Tibial nerve (tissue), 4 donors: ENCODE measurements at regions not wholly inside any gene's neighbourhood (a gene's known extent, or its start where the extent isn't known, plus 50 kb on each side); places are given as distances from the start of the nearest gene placed in this dataset. TPM values are rescaled to one million over a fixed set of nuclear protein-coding genes. Genes with fewer than 3 reads are reported as not detected.

ENCODE experiments used
- DNase-seq, 2 donors: peaks; one replicate each; pipeline ENCODE4 v3.0.0-alpha.2; 2019; ENCODE audit warnings: low spot score in 2 of 2
- H3K27ac ChIP-seq, 4 donors: fragments of 200-600 bp; sonication (generic) in 3 of 4; one replicate each; pipeline ENCODE4 v1.5.1; 2017 to 2019; ENCODE audit warnings: mild to moderate bottlenecking in 1 of 4
- H3K27me3 ChIP-seq, 2 donors: fragments of 200-600 bp; sonication (generic) in 1 of 2; one replicate each; pipeline versions ENCODE4 v1.5.1 to v1.6.0; 2017 to 2019
- H3K36me3 ChIP-seq, 3 donors: fragments of 200-600 bp; sonication (generic); one replicate each; pipeline ENCODE4 v1.5.1; 2018 to 2019
- H3K4me1 ChIP-seq, 4 donors: fragments of 200-600 bp; sonication (generic) in 3 of 4; one replicate each; pipeline ENCODE4 v1.5.1; 2017 to 2019
- H3K4me3 ChIP-seq, 4 donors: fragments of 200-600 bp; sonication (generic) in 3 of 4; one replicate each; pipeline ENCODE4 v1.5.1; 2017 to 2019; ENCODE audit warnings: mild to moderate bottlenecking in 1 of 4, moderate library complexity in 1 of 4
- H3K9me3 ChIP-seq, 4 donors: fragments of 200-600 bp; sonication (generic) in 3 of 4; one replicate each; pipeline ENCODE4 v1.5.1; 2017 to 2019
- CTCF ChIP-seq, 5 experiments: fragments of 200-600 bp in 3 of 5; fragments of 450-650 bp in 2 of 5; sonication (generic) in 3 of 5; IDR thresholded peaks; one replicate each; pipeline ENCODE4 v1.5.1; 2016 to 2019; ENCODE audit warnings: antibody characterized with exemption in 5 of 5, mild to moderate bottlenecking in 3 of 5, moderate library complexity in 2 of 5
- EP300 ChIP-seq, 2 donors: sonication (generic); formaldehyde crosslinking; IDR thresholded peaks; one replicate each; pipeline ENCODE4 v1.6.1; 2017; ENCODE audit warnings: antibody characterized with exemption in 2 of 2, mild to moderate bottlenecking in 1 of 2
- POLR2A ChIP-seq, 2 donors: fragments of 450-650 bp; IDR thresholded peaks; one replicate each; pipeline ENCODE4 v1.6.1; 2017; ENCODE audit warnings: antibody characterized with exemption in 2 of 2, mild to moderate bottlenecking in 2 of 2, moderate library complexity in 2 of 2
- WGBS, 2 donors: methylation state at CpG; one replicate each; pipeline ENCODE4 v1.1.5; 2018; 5-methylcytosine and 5-hydroxymethylcytosine counted together
- small RNA-seq: library from RNA; depleted of rRNA; stranded (forward); fragments of <200 nt; gene quantifications from one replicate; pipeline ENCODE3, GENCODE V24; 2016

GRCh38 chr15:98592136-98592535 is 56.2 kb upstream of the IGF1R start:
- no peak for DNase-seq
- 86 to 91% methylated on average over 9 to 12 of the region's 12 CpGs for WGBS, 2 donors

GRCh38 chr15:98596131-98596530 is 52.2 kb upstream of the IGF1R start:
- Histone ChIP-seq H3K4me1 (peaks cover 0 to 13% (median 0%) of the 10 kb centered on the region in 4 donors), H3K27ac (no peak overlapping the region), H3K36me3 (no peaks in the 10 kb centered on the region), H3K9me3 (no peaks in the 10 kb centered on the region), H3K4me3 (no peak overlapping the region), H3K27me3 (peaks cover 0 to 6% of the 10 kb centered on the region in 2 donors)
- 49 to 67% methylated on average over 4 of the region's 4 CpGs for WGBS, 2 donors
- no peak for DNase-seq
- TF ChIP-seq CTCF (IDR thresholded peaks at IDR 0.05), result no peak
- no peak for TF ChIP-seq EP300 (IDR thresholded peaks at IDR 0.05)
- no peak for TF ChIP-seq POLR2A (IDR thresholded peaks at IDR 0.05)

More at GRCh38 chr15:98592136-98592535, 56.2 kb upstream of the IGF1R start:
- TF ChIP-seq CTCF (IDR thresholded peaks at IDR 0.05) (no peak), POLR2A (IDR thresholded peaks at IDR 0.05) (no peak), EP300 (IDR thresholded peaks at IDR 0.05) (no peak)
- H3K9me3 ChIP-seq, result no peaks in the 10 kb centered on the region
- H3K36me3 ChIP-seq, result no peaks in the 10 kb centered on the region
- H3K4me3 ChIP-seq, result no peak overlapping the region
- no peak overlapping the region for H3K27ac ChIP-seq
- no peaks in the 10 kb centered on the region for H3K4me1 ChIP-seq
- H3K27me3 ChIP-seq, result peaks cover 0 to 26% of the 10 kb centered on the region in 2 donors

GRCh38 chr15:98596885-98597392 is 51.4 kb upstream of the IGF1R start:
- Histone ChIP-seq H3K9me3 (no peaks in the 10 kb centered on the region), H3K36me3 (no peaks in the 10 kb centered on the region), H3K27me3 (peaks cover 0 to 3% of the 10 kb centered on the region in 2 donors), H3K4me3 (no peak overlapping the region), H3K27ac (no peak overlapping the region), H3K4me1 (peaks cover 0 to 13% (median 0%) of the 10 kb centered on the region in 4 donors)
- no peak for DNase-seq
- TF ChIP-seq CTCF (IDR thresholded peaks at IDR 0.05), result no peak
- WGBS, 2 donors, result 37 to 40% methylated on average over 6 of the region's 6 CpGs

GRCh38 chr15:98597666-98598065 is 50.7 kb upstream of the IGF1R start:
- no peak overlapping the region for H3K27ac ChIP-seq
- WGBS, 2 donors, result 39 to 49% methylated on average over 4 of the region's 4 CpGs
- TF ChIP-seq EP300 (IDR thresholded peaks at IDR 0.05) (no peak), CTCF (IDR thresholded peaks at IDR 0.05) (no peak), POLR2A (IDR thresholded peaks at IDR 0.05) (no peak)
- no peaks in the 10 kb centered on the region for H3K27me3 ChIP-seq
- DNase-seq, result no peak
- no peak overlapping the region for H3K4me3 ChIP-seq
- no peaks in the 10 kb centered on the region for H3K9me3 ChIP-seq
- no peaks in the 10 kb centered on the region for H3K36me3 ChIP-seq
- H3K4me1 ChIP-seq, result peaks cover 0 to 13% (median 0%) of the 10 kb centered on the region in 4 donors

Small RNAs in the stretch of these regions (small RNA-seq; reads per million reads assigned to genes)
- gene AC022523.2, result not detected
- not detected for gene RF00026
- not detected for gene RNU6-1186P
